Activated CD4-positive, alpha-beta T cell treated with anti-CD3 and anti-CD28 coated beads for 4 hours (primary cell): ENCODE measurements at regions not wholly inside any gene's neighbourhood (a gene's known extent, or its start where the extent isn't known, plus 50 kb on each side); places are given as distances from the start of the nearest gene placed in this dataset.

ENCODE experiments used
- DNase-seq, 2 donors: peaks; one replicate each; pipeline ENCODE4 v3.0.0-alpha.2; 2020

- DNase-seq: no peak
Observed at GRCh38 chr14:48546996-48547395, 871.6 kb upstream of the MDGA2 start.

GRCh38 chr14:48537600-48537999, 862.2 kb upstream of the MDGA2 start:
- no peak for DNase-seq

- DNase-seq: no peak
Observed at GRCh38 chr14:48536318-48536717, 860.9 kb upstream of the MDGA2 start.

GRCh38 chr14:48527832-48528231, 852.4 kb upstream of the MDGA2 start:
- DNase-seq: no peak

GRCh38 chr14:48526307-48526706, 850.9 kb upstream of the MDGA2 start:
- no peak for DNase-seq

- DNase-seq: no peak
Observed at GRCh38 chr14:48504921-48505320, 829.5 kb upstream of the MDGA2 start.

- DNase-seq: no peak
Observed at GRCh38 chr14:48490756-48491155, 815.4 kb upstream of the MDGA2 start.

GRCh38 chr14:48473944-48474343, 798.5 kb upstream of the MDGA2 start:
- DNase-seq: no peak

- no peak for DNase-seq
Observed at GRCh38 chr14:48456051-48456450, 780.6 kb upstream of the MDGA2 start.

- DNase-seq: no peak
Observed at GRCh38 chr14:48454887-48455286, 779.5 kb upstream of the MDGA2 start.

GRCh38 chr14:48452437-48452995, 777.1 kb upstream of the MDGA2 start:
- no peak for DNase-seq

GRCh38 chr14:48435221-48435620, 759.8 kb upstream of the MDGA2 start:
- DNase-seq: no peak

- no peak for DNase-seq
Observed at GRCh38 chr14:48430805-48431204, 755.4 kb upstream of the MDGA2 start.

- DNase-seq: no peak
Observed at GRCh38 chr14:48429512-48429911, 754.1 kb upstream of the MDGA2 start.

- DNase-seq: no peak
Observed at GRCh38 chr14:48417715-48418500, 742.5 kb upstream of the MDGA2 start.

- no peak for DNase-seq
Observed at GRCh38 chr14:48401321-48401720, 725.9 kb upstream of the MDGA2 start.

GRCh38 chr14:48398675-48399282, 723.4 kb upstream of the MDGA2 start:
- DNase-seq: no peak

- no peak for DNase-seq
Observed at GRCh38 chr14:48391661-48392060, 716.3 kb upstream of the MDGA2 start.

GRCh38 chr14:48390346-48390745, 714.9 kb upstream of the MDGA2 start:
- no peak for DNase-seq

- no peak for DNase-seq
Observed at GRCh38 chr14:48384821-48385220, 709.4 kb upstream of the MDGA2 start.

GRCh38 chr14:48382961-48383360, 707.6 kb upstream of the MDGA2 start:
- DNase-seq: no peak

- no peak for DNase-seq
Observed at GRCh38 chr14:48378541-48378940, 703.1 kb upstream of the MDGA2 start.

- DNase-seq: no peak
Observed at GRCh38 chr14:48373981-48374380, 698.6 kb upstream of the MDGA2 start.

- no peak for DNase-seq
Observed at GRCh38 chr14:48350971-48351370, 675.6 kb upstream of the MDGA2 start.
